ES-I3 (cell line): ENCODE measurements at regions not wholly inside any gene's neighbourhood (a gene's known extent, or its start where the extent isn't known, plus 50 kb on each side); places are given as distances from the start of the nearest gene placed in this dataset.

Source experiments
- H3K36me3 ChIP-seq: 2 replicates; pipeline ENCODE4 v1.6.1; 2013; ENCODE audit warnings: mild to moderate bottlenecking, low read length, control low read depth, moderate library complexity; ENCODE audit not compliant: insufficient read depth
- H3K4me1 ChIP-seq: 2 replicates; pipeline ENCODE4 v1.6.1; 2013; ENCODE audit warnings: mild to moderate bottlenecking, control low read depth, low read length; ENCODE audit not compliant: insufficient read depth
- H3K9ac ChIP-seq: 2 replicates; pipeline ENCODE4 v1.6.1; 2013; ENCODE audit warnings: low read depth, mild to moderate bottlenecking, low read length, moderate library complexity
- H3K9me3 ChIP-seq: 2 replicates; pipeline ENCODE4 v1.6.1; 2013; ENCODE audit warnings: mild to moderate bottlenecking, low read length, moderate library complexity; ENCODE audit not compliant: control insufficient read depth, insufficient read depth

GRCh38 chr10:90162271-90162853, 461.0 kb downstream of the KIF20B start:
- H3K4me1 ChIP-seq: no peaks in the 10 kb centered on the region
- no peaks in the 10 kb centered on the region for H3K9me3 ChIP-seq
- H3K9ac ChIP-seq: no peak overlapping the region
- no peaks in the 10 kb centered on the region for H3K36me3 ChIP-seq

- H3K4me1 ChIP-seq: no peaks in the 10 kb centered on the region
- no peaks in the 10 kb centered on the region for H3K36me3 ChIP-seq
- H3K9me3 ChIP-seq: no peaks in the 10 kb centered on the region
- H3K9ac ChIP-seq: no peak overlapping the region
Observed at GRCh38 chr10:90167174-90168064, 466.0 kb downstream of the KIF20B start.

GRCh38 chr10:90168244-90168643, 466.9 kb downstream of the KIF20B start:
- Histone ChIP-seq H3K9me3 (peaks cover under 1% of the 10 kb centered on the region; the same call in 1 of the 2 replicates), H3K36me3 (no peaks in the 10 kb centered on the region), H3K9ac (no peak overlapping the region), H3K4me1 (no peaks in the 10 kb centered on the region)

GRCh38 chr10:90171014-90171722, 469.8 kb downstream of the KIF20B start:
- H3K9ac ChIP-seq: no peak overlapping the region
- H3K9me3 ChIP-seq: peaks cover 4% of the 10 kb centered on the region
- H3K4me1 ChIP-seq: no peaks in the 10 kb centered on the region
- H3K36me3 ChIP-seq: no peaks in the 10 kb centered on the region

GRCh38 chr10:90174531-90174930, 473.1 kb downstream of the KIF20B start:
- peaks cover 4% of the 10 kb centered on the region for H3K9me3 ChIP-seq
- no peaks in the 10 kb centered on the region for H3K4me1 ChIP-seq
- H3K36me3 ChIP-seq: no peaks in the 10 kb centered on the region
- H3K9ac ChIP-seq: no peak overlapping the region

GRCh38 chr10:90175161-90175681, 473.8 kb downstream of the KIF20B start:
- peaks cover 4% of the 10 kb centered on the region for H3K9me3 ChIP-seq
- H3K9ac ChIP-seq: no peak overlapping the region
- H3K36me3 ChIP-seq: no peaks in the 10 kb centered on the region
- no peaks in the 10 kb centered on the region for H3K4me1 ChIP-seq

DNA sequence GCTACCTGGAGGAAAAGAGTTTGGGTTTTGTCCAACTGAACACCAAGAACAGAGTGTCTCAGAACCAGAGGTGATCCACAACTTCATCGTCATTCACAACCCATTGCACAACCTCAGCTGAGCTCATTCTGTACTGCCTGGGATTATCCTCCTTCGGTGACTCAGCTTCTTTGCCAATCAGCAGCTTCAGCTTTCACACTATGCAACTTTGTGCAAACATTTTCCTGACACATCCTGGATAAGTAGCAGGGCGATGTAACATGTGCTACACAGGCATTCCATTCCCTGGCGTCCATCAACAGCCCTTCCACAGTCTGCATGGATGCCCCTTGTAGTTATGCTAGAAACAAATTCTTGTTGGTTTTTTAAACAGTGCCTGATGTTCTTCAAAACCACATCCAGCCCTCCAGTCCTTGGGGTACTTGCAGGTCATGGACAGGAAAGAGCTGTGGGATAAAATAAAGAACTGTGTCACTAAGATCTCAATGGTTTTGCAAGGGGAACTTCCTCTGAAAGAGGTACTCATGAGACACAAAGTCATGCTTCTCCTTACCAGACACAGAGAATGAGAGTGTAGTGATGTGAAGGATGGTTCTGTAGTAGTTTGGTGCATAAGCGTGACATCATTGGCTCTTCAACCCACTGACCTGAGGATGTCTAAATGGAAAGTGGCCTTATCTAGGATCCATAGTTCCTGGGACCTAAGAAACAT, 478.5 kb downstream of the KIF20B start:
- H3K9ac ChIP-seq: no peak overlapping the region
- H3K36me3 ChIP-seq: no peaks in the 10 kb centered on the region
- no peaks in the 10 kb centered on the region for H3K9me3 ChIP-seq
- no peaks in the 10 kb centered on the region for H3K4me1 ChIP-seq

GRCh38 chr10:90180886-90181691, 479.7 kb downstream of the KIF20B start:
- Histone ChIP-seq H3K9me3 (no peaks in the 10 kb centered on the region), H3K36me3 (no peaks in the 10 kb centered on the region), H3K9ac (no peak overlapping the region), H3K4me1 (no peaks in the 10 kb centered on the region)

- no peaks in the 10 kb centered on the region for H3K36me3 ChIP-seq
- H3K9me3 ChIP-seq: no peaks in the 10 kb centered on the region
- H3K4me1 ChIP-seq: no peaks in the 10 kb centered on the region
- no peak overlapping the region for H3K9ac ChIP-seq
Observed at GRCh38 chr10:90192825-90193224, 491.4 kb downstream of the KIF20B start.

- Histone ChIP-seq H3K4me1 (no peaks in the 10 kb centered on the region), H3K36me3 (no peaks in the 10 kb centered on the region), H3K9ac (no peak overlapping the region), H3K9me3 (no peaks in the 10 kb centered on the region)
Observed at GRCh38 chr10:90193240-90193985, 492.0 kb downstream of the KIF20B start.

GRCh38 chr10:90195288-90195840, 494.0 kb downstream of the KIF20B start:
- Histone ChIP-seq H3K4me1 (no peaks in the 10 kb centered on the region), H3K36me3 (no peaks in the 10 kb centered on the region), H3K9ac (no peak overlapping the region), H3K9me3 (no peaks in the 10 kb centered on the region)

DNA sequence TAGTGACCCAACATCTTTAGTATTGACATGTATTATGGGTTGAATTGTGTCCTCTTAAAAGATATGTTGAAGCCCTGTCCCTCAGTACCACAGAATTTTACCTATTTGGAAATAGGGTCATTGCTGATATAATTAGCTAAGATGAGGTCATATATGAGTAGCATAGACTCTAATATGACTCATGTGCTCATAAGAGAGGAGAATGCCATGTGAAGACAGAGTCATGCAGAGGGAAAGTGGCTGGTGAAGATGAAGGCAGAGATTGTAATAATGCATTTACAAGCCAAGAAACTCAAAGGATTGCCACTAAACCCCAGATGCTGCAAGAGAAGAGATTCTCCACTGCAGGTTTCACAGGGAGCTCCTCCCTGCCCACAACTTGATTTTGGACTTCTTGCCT, 496.4 kb downstream of the KIF20B start:
- Histone ChIP-seq H3K36me3 (no peaks in the 10 kb centered on the region), H3K9ac (no peak overlapping the region)

GRCh38 chr10:90199093-90199492, 497.7 kb downstream of the KIF20B start:
- H3K4me1 ChIP-seq: no peaks in the 10 kb centered on the region
- H3K36me3 ChIP-seq: no peaks in the 10 kb centered on the region
- no peak overlapping the region for H3K9ac ChIP-seq
- no peaks in the 10 kb centered on the region for H3K9me3 ChIP-seq

More for the DNA sequence above, 496.4 kb downstream of the KIF20B start:
- Histone ChIP-seq H3K4me1 (no peaks in the 10 kb centered on the region), H3K9me3 (no peaks in the 10 kb centered on the region)
